ENCODE measurements at regions not wholly inside any gene's neighbourhood (a gene's known extent, or its start where the extent isn't known, plus 50 kb on each side); places are given as distances from the start of the nearest gene placed in this dataset.

- TF ChIP-seq YY1 (IDR thresholded peaks at IDR 0.05; ENCODE audit: low read depth): no peak
These were observed 199.0 kb downstream of the URB2 start for GRCh38 chr1:229825042-229825441.

DNA sequence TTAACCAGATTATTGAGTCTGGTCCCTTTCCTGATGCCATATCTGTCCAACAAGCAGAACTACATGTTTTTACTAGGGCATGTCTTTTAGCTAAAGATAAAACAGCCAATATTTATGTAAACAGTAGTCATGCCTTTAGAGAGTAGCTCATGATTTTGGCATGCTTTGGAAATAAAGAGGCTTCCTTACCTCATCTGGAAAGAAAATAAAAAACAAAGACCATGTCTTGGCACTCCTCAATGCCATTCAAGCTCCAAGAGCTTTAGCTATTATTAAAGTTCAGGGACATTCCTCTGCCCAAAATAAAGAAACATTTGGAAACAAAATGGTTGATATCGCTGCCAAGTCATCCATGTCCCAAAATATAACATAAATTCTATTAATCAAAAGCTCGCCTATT, 202.4 kb downstream of the URB2 start:
- TF ChIP-seq TEAD4 (IDR thresholded peaks at IDR 0.05): no peak
- TF ChIP-seq, protein P1, sequence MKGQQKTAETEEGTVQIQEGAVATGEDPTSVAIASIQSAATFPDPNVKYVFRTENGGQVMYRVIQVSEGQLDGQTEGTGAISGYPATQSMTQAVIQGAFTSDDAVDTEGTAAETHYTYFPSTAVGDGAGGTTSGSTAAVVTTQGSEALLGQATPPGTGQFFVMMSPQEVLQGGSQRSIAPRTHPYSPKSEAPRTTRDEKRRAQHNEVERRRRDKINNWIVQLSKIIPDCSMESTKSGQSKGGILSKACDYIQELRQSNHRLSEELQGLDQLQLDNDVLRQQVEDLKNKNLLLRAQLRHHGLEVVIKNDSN (IDR thresholded peaks at IDR 0.05): no peak

DNA sequence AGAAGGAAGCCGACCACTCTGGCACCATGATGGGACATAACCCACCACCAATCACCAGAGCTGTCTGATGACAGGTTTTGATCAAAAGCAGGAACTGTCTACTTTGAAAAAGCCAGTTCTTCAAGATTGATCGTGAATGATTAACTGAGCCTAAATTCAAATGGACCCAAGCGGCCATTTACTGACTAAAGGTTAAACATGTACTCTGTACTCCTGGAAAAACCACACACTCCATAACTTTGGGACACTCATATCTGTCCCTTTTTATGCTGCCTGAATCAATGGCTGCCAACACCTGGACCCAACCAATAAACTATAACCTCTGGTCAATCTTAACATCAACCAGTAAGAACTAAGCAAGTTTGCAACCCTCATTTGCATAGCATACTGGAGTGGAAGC, 206.6 kb downstream of the URB2 start:
- TF ChIP-seq CEBPB (IDR thresholded peaks at IDR 0.05): no peak
- TF ChIP-seq EP300 (IDR thresholded peaks at IDR 0.05; ENCODE audit: borderline replicate concordance): no peak

- TF ChIP-seq, protein P1 (IDR thresholded peaks at IDR 0.05): no peak
- TF ChIP-seq TAF1 (IDR thresholded peaks at IDR 0.05; ENCODE audit: low read depth): no peak
- no peak for TF ChIP-seq ZBTB7A (IDR thresholded peaks at IDR 0.05; ENCODE audit: low read depth)
- TF ChIP-seq FOXM1 (IDR thresholded peaks at IDR 0.05; ENCODE audit: borderline replicate concordance, low read depth): no peak
- no peak for TF ChIP-seq MAX (IDR thresholded peaks at IDR 0.05)
These were observed 208.2 kb downstream of the URB2 start for GRCh38 chr1:229834230-229834629.

DNA sequence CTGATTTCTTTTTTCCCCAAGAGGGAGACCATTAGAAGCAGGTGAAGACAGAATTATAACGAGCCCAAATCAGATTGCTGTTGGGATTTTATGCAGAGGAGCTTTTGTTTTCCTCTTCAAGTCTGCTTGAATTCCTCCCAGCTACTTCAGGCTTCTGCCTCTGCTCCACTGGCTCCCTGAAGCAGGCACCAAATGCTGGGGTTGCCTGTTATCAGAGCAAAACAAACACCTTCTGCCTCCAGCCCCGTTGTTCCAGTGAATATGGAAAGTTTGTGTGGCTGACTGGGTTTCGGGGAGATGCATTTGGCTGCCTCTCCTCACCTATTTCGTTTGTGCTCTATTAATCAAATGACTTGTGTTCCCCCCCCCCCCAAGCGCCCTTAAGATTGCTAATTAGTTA, 209.2 kb downstream of the URB2 start:
- TF ChIP-seq TCF12 (IDR thresholded peaks at IDR 0.05; ENCODE audit: low read depth) (no peak), YY1 (IDR thresholded peaks at IDR 0.05; ENCODE audit: low read depth) (no peak), NFIC (IDR thresholded peaks at IDR 0.05) (no peak), EP300 (IDR thresholded peaks at IDR 0.05; ENCODE audit: borderline replicate concordance) (no peak), EGR1 (IDR thresholded peaks at IDR 0.05) (no peak), CEBPB (IDR thresholded peaks at IDR 0.05) (no peak), FOXM1 (IDR thresholded peaks at IDR 0.05; ENCODE audit: borderline replicate concordance, low read depth) (no peak), CREB1 (IDR thresholded peaks at IDR 0.05; ENCODE audit: low read depth) (no peak), ZBTB7A (IDR thresholded peaks at IDR 0.05; ENCODE audit: low read depth) (no peak)

- no peak for TF ChIP-seq RAD21 (IDR thresholded peaks at IDR 0.05; ENCODE audit: low read depth)
- TF ChIP-seq TCF12 (IDR thresholded peaks at IDR 0.05; ENCODE audit: low read depth): no peak
- no peak for TF ChIP-seq REST (IDR thresholded peaks at IDR 0.05; ENCODE audit: low read depth)
- no peak for TF ChIP-seq TAF1 (IDR thresholded peaks at IDR 0.05; ENCODE audit: low read depth)
- TF ChIP-seq EP300 (IDR thresholded peaks at IDR 0.05; ENCODE audit: borderline replicate concordance): no peak
These were observed 210.3 kb downstream of the URB2 start for GRCh38 chr1:229836324-229836723.

GRCh38 chr1:229838204-229838603, 212.2 kb downstream of the URB2 start:
- no peak for TF ChIP-seq MAX (IDR thresholded peaks at IDR 0.05)
- no peak for TF ChIP-seq TEAD4 (IDR thresholded peaks at IDR 0.05)
- TF ChIP-seq, protein P1 (IDR thresholded peaks at IDR 0.05): no peak
- no peak for TF ChIP-seq RAD21 (IDR thresholded peaks at IDR 0.05; ENCODE audit: low read depth)
- no peak for TF ChIP-seq CEBPB (IDR thresholded peaks at IDR 0.05)
- no peak for TF ChIP-seq NFIC (IDR thresholded peaks at IDR 0.05)
- no peak for TF ChIP-seq YY1 (IDR thresholded peaks at IDR 0.05; ENCODE audit: low read depth)
- TF ChIP-seq EP300 (IDR thresholded peaks at IDR 0.05; ENCODE audit: borderline replicate concordance): no peak
- no peak for TF ChIP-seq TCF12 (IDR thresholded peaks at IDR 0.05; ENCODE audit: low read depth)
- TF ChIP-seq REST (IDR thresholded peaks at IDR 0.05; ENCODE audit: low read depth): no peak
- no peak for TF ChIP-seq FOXM1 (IDR thresholded peaks at IDR 0.05; ENCODE audit: borderline replicate concordance, low read depth)
- TF ChIP-seq TAF1 (IDR thresholded peaks at IDR 0.05; ENCODE audit: low read depth): no peak
- TF ChIP-seq CREB1 (IDR thresholded peaks at IDR 0.05; ENCODE audit: low read depth): no peak
- TF ChIP-seq EGR1 (IDR thresholded peaks at IDR 0.05): no peak
- no peak for TF ChIP-seq ZBTB7A (IDR thresholded peaks at IDR 0.05; ENCODE audit: low read depth)
